ENCODE measurements at regions not wholly inside any gene's neighbourhood (a gene's known extent, or its start where the extent isn't known, plus 50 kb on each side); places are given as distances from the start of the nearest gene placed in this dataset.

DNA sequence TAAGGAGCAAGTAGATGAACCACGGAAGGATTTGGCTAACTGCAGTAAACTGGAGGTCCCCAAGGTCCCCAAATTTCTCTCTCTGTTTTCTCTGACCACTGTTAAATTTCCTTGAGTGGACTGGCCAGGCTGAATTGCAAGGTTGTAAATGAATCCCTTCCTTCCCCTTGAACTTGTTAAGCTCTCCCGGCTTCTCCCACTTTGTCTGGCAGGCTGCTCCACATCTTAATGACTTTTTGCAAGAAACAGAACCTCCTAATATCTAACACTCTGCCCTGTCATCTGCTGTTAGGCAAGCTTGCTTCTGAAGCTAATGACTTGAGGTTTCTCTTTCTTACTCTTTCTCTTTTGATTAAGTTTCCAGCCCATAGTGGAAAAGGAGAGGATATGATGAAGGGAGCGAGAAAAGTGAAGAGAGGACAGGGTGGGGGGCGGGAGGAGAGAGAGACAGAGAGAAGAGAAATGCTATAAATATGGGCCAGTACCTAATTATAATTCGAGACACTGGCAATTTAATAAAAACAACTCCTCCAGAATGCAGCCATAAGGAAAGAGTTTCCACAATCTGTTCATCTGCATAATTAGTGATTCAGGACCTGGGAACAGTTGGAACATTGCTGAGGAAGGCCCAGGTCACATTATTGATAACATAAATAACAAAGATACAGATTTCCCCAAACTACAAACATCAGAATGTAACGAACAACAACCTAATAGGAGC lies 437.3 kb upstream of the MPDZ start:
- no peak for DNase-seq (ENCODE audit: low spot score)

DNA sequence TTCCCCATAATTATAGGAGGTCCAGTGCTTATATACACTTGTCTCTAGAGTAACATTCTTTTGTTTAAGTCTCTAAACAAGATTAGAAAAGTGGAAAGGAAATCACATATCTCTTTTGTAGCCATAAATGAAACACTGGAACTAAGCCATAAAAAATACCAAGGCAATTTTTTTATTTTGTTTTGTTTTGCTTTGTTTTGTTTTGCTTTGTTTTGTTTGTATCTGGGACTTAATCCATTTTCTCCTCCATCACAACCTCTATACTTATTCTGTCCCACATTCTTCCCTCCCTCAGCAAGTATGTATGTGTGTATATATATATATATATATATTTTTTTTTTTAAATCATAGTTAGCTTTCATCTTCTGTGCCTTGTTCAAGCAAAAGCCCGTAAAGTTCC lies 436.6 kb upstream of the MPDZ start:
- no peak for DNase-seq (ENCODE audit: low spot score)

DNA sequence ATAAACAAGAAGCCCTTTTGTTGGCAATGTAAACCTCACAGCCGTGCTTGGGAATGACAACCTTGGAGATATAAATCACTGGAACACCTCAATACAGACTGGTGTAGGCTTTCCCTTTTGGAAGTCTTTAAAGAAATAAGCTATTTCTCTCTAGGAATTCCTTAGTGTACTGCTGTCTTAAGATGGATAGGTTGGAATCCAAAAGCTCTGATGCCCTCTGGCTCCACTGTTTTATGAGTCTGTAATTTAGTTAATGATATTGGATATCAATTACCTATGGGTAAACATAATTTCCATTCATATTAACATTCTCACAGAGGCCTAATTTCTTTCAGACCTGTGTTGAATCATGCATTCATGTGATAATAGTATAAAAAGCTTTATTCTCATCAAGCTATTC lies 435.9 kb upstream of the MPDZ start:
- DNase-seq (ENCODE audit: low spot score) = no peak

DNA sequence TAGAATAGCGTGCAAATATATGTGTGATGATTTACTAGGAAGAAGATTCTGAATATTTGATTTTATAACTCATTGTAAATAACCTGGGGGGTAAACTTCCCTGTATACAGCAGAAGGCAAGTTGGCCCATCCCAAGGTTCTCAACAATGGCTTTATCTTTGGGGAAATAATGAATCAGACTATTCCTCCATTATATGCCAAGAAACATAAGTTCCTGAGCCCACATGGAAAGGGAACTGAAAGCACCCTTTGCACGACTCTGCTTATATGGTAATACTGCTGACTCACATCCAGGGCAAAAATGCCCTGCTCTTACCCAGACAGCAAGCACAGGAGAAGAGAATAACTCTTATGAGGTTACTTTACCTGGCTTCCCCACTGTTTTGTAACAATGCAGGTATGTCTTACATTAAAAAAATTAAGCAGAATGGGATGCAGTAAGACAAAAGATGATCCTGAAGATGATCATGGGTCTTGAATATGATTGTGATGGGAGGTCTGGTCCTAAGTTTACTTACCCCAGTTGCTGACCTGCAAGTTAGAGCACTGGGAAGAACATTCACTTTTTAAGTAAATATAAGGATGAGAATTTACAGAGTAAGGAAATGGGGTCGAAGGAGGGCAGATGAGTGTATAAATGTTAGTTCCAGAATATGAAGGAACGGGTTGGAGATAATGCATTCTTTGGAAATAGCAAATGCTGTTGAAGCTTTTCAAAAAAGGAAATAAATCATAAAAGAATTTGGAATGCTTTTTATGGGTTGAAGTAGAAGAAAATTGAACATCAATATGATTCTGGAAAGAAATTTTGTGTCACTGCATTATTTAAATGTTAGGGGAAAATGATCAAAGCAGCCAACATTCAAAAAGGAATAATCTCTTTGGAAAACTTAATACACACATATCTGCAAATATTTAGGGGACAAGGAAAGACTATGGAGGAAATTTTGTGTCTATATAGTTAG lies 428.4 kb upstream of the MPDZ start:
- DNase-seq (ENCODE audit: low spot score) = no peak

DNA sequence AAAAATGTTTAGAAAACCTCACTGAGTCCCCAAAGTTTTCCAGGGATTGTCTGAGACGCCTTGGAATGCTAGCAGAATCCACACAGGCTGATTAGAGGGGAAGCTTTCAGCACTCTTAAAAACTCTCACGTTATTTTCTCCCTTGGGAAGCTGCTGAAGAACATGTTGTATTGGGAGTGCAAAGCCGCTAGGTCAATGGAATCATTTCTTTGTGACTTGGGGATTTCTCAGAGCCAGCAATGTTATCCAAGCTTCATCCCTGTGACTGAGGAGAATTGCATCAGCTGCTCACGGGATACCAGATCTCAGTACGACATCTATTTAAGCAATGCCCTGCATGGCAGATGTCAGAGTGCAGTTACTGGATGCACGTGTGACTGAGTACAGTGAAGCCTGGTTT lies 426.4 kb upstream of the MPDZ start:
- peak; percentile 75 for DNase-seq (ENCODE audit: low spot score)

DNA sequence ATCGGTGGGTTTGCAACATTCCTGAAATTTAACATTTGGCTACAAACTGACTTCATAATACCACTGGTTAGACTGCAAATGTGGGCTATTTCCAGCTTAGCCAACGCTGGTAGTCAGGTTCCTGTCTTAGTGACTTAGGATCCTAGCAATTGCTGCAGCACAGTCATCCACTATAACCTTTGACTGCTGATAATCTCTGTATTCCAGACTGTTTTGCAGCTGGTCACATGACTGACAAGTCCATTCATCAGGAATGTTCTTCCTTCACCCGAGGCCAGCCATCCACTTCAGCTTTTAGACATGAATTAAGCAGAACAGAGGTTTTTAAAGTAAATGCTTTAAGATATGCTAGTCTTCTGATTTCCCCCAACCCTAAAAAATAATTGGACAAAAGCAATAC lies 425.9 kb upstream of the MPDZ start:
- DNase-seq (ENCODE audit: low spot score) = no peak

DNA sequence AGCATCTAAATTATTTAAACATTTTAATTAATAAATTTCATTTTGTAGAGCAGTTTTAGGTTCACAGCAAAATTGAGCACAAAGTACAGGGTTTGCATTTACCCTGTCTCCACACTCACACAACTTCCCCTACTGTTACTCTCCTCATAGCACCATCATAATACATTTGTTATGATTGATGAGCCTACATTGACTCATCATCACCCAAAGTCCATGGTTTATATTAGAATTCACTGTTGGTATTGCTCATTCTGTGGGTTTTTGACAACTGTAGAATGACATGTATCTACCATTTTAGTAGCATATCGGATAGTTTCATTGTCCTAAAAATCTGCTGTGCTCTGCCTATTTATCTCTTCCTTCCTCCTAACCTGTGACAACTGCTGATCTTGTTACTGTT lies 411.1 kb upstream of the MPDZ start:
- no peak for DNase-seq (ENCODE audit: low spot score)

DNA sequence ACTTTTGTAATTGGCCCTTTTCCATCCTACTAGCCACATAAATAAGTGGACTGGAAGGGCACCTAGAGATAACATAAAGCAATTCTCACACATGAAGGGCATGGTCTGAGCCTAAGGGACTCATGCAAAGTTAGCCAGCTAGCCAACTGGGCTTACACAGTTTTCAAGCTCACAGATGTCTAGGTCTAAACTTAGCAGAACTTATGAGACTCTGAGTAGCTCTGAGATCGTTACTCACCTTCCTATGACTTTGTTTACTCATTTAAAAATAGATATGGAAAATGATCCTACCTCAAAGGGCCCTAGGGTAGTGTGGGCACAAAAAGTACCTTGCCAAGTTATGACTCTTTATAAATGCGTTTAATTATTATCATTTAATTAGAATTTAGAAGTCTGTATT lies 410.4 kb upstream of the MPDZ start:
- no peak for DNase-seq (ENCODE audit: low spot score)

DNA sequence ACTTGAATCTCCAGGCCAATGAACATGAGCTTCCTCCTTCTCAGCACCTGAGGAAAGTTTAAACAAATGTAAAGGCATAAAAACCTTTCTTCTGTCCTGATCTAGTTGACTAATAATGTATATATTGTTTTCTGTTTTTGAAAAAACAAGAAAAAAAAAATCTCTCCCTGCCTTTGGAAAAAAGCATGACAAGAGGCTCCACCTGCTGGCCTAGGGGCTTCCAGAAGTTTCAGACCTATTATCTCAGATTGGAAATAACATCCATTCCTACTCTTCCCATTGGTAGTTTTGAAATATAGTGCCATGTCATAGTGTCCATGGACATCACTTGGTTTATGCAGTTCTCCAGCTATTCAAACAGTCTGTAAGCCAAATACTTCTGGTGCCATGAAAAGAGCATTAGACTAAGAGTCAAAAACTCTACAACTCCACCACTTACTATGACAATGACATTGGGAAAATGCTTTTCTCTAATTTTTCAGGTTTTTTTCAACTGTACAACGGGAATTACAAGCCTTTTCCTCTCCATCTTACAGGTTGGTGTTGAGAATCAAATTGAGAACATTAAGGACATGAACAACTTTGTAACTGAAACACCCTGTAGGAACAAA lies 409.6 kb upstream of the MPDZ start:
- no peak for DNase-seq (ENCODE audit: low spot score)

DNA sequence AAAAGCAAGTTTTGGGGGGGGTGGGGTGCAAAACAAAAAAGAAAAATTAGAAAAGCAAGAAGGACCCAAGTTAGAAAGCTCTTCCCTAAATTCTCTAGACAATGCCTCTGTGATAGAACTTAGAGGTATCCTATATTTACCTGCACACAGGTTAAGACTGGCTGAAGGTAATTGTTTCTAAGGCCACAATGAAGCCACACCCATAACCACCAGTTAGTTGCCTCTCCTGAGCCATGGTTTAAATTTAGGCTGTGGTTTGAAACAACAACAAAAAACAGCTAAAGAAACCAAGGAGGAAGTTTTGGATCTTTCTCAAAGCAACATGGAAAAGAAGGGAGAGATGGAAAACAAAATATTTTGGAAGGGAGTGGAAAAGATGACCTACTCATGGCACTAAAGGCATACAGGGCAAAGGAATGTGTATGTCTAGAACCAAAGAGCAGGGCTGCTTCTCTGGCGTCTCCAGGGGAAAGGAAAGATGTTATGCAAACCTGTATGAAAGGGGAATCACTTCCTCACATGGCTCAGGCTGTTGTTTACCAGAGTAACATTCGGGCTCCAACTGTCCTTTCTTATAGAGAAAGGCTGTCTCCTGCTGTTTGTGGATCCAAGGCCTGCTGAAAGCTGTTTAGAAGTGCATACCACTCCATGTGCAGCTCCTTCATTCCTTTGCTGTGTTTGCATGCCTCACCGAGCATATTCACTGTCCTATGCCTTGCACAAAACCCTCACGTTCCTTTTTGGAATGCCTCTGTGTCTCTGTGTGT lies 408.9 kb upstream of the MPDZ start:
- no peak for DNase-seq (ENCODE audit: low spot score)

DNA sequence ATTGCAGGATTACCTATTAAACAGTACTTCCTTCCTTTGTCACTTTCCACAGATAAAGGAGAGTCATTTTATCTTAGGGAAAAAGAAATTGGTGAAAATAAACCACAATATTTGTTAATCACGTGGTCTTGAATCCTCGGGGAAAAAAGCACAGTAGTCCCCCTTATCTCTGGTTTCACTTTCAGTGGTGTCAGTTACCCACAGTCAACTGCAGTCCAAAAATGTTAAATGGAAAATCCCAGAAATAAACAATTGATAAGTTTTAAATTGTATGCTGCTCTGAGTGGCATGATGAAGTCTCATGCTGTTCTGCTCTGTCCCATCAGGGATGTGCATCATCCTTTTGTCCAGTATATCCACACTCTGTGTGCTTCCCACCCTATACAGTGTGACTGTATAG lies 405.2 kb upstream of the MPDZ start:
- no peak for DNase-seq (ENCODE audit: low spot score)

DNA sequence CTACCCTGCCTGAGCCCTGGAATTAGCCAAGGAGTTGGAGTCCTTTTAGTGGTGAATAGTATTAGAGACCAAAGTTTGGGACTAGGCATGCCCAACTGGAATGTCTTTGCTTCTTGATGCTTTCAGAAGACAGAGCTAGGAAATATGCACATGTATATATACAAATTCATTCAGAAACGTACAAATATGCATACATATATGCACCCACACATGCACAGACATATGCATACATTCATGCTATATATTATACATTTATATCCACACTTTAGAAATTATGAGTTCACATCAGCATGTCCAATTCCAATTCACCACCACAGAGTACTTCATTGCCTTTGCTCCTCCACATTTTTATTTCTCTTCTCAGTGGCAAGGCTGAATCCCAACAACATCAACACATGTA lies 398.3 kb upstream of the MPDZ start:
- no peak for DNase-seq (ENCODE audit: low spot score)

DNA sequence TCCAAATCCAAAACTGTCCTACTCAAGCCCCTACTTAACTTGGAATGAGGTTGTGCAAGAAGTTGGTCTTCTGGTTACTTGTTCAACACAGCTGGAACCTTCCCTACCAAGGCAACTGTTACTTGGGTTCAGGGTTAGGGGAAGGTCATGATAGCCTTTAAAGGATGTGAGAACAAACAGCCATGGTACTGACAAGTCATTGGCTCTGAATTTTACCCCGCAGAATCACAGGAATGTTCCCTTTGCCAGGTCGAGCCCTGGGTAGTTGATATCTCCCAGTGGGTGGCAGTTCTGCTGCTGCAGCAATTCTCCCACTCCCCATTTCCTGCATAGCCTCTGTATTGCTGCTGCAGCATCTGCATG lies 396.1 kb upstream of the MPDZ start:
- DNase-seq (ENCODE audit: low spot score) = no peak

DNA sequence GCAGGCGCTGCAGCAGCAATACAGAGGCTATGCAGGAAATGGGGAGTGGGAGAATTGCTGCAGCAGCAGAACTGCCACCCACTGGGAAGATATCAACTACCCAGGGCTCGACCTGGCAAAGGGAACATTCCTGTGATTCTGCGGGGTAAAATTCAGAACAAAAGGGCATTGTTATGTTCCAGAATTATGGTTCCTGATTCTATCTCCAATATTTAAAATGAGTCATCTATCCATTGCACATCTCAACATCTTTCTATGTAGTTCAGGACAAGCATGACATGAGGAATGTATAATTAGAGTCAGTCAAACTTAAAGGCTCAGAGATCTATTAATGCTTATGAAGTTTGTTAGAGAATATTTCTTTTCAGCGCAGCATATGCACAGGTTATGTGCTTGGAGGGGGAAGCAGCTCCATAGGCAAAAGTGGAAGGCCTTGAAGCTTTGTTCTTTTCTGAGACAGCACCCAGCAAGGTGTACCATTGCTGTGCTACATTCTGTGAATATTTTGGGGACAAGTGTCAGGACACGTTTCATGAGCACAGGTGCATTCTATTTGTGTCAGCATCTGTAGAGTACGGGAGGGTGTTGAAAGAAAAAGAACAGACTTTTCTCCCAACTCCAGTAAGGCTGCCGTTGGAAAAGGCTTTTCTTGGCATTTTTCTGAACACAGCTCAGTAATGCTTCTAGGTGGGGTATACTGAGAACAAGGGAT lies 395.6 kb upstream of the MPDZ start:
- no peak for DNase-seq (ENCODE audit: low spot score)

DNA sequence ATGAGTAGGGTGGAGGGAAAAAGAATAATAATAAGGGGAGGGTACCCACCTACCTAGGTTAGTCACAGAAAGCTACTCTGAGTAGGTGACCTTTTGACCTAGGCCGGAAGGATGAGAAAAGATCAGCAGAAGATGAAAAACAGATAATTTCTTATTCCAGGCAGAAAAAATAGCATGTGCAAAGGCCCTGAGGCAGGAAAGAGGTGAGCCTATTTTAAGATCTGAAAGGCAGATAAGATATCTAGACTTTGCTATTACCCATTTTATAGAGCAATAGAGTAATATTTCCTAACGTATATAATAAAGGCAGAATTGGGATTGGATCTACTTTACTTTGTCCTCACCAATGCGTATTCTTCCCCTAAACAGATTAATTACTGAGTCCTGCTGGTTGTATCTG lies 393.9 kb upstream of the MPDZ start:
- DNase-seq (ENCODE audit: low spot score) = no peak

DNA sequence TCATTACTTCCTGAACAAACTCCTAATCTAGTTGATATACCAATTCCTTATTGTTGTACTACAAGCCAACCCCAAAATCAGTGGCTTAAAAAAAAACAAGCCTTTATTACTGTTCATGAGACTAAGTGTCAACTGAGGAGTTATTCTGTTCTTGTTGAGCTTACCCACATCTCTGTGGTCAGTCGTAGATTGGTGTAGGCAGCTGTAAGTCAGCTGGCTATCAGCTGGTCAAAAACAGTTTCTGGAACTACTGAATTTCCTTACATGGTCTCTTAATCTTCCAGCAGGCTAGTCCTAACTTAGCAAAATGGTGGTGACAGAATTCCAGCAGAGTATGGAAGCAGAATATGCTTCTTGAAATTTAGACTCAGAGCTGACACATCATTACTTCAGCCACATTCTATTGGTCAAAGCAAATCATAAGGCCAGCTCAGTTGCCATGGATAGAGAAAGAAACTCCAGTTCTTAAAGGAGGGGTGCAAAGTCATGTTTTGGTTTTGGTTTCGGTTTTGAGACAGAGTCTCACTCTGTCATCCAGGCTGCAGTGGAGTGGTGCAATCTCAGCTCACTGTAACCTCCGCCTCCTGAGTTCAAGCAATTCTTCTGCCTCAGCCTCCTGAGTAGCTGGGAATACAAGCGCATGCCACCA lies 386.1 kb upstream of the MPDZ start:
- DNase-seq (ENCODE audit: low spot score) = peak; percentile 24

DNA sequence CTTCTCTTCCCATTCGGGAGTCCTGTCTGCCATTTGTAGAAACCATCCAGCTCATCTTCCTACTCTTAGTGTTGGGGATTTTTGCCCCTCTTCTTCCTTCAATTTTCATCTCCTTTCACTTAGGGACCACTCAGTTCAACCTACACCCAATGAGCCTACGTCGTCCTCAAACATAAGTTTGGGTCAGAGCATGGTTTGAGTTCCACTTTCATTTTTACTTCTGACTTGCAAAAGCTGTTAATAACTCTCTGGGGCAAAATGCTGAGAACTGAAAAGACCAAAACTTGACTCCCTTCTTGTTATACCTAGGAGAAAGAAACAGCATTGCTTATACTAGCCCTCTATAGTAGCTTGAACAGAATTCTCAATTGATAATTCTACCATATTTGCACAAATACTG lies 381.5 kb upstream of the MPDZ start:
- DNase-seq (ENCODE audit: low spot score) = no peak

DNA sequence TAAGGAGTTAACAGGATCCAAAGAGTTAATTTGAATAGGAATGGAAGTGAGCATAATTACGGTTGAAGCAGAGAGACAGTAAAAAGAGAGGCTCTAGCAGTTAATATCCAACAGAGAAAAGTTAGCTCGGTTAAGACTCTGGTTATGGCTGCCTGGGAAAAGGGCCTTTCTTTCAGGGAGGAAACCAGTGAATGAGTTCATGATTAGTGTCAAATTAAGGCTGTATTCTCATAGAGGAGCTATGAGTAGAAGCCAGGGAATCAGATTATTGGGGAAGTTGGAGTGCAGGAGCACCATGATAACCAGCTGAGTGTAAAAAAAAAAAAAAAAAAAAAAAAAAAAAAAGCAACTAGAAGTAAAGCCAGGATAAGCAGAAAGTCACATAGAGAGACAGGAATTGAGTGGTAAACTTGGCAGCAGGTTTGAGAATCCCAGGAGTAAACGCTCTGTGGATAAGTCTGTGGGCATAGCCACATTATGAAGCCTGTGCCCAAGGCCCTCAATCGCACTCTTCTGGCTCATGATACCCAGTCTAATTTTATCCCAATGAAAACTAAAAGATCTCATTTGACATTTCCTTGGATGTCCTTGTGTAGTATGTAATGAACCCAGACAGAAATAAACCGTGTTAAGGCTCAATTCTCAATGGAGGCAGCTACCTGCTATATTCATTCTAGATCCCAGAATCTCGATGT lies 372.6 kb upstream of the MPDZ start:
- no peak for DNase-seq (ENCODE audit: low spot score)

DNA sequence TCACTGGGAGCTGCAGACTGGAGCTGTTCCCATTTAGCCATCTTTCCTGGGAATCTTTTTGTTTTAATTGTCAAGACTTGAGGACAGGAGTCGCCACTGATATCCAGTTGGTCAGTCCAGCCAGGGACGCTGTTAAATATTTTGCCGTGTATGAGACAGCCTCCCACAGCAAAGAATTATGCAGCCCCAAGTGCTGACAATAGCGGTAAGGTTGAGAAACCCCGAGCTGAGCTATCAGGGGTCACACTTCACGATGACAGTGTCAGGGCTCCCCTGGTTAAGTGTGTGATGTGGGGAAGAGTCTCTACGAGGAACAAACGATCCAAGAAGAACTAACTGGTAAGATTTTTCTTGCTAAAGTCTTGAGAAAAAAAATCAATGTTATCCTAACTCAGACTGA lies 372.0 kb upstream of the MPDZ start:
- DNase-seq (ENCODE audit: low spot score) = no peak

DNA sequence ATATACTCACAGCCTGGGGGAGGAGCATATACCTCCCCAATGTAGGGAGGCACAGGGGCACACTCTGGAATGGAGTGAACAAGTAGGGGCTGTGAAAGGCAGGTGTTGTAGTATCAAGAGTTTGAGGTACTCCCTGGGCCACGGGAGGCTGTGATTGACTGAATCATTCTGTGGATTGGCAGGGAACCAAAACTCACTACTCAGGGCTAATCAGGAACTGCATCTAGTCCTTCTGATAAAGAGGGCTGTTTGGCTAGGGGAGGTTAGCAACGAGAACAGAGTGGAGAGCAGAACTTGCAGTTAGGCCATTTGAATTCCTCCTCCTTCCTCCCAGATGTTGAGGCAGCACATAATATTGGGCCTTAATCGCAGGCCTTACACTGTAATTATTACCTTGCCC lies 369.2 kb upstream of the MPDZ start:
- no peak for DNase-seq (ENCODE audit: low spot score)

DNA sequence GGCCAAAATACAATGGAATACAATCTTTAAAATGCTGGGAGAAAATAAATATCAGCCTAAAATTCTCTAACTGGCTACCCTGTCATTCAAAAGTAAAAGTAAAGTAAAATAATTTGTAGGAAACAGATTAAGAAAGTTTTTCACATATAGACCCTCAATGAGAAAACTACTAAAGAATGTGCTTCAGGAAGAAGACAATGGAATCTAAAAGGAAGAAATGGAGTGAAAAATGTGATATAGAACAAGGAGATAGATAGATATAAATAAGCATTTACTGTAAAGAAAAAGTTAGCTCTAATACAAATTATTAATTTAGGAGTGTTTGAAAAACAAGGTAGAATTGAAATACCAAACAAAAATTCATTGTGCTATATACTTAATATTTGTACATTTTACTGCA lies 368.6 kb upstream of the MPDZ start:
- no peak for DNase-seq (ENCODE audit: low spot score)

Measured in AG20443 (cell line).